ENCODE measurements at regions not wholly inside any gene's neighbourhood (a gene's known extent, or its start where the extent isn't known, plus 50 kb on each side); places are given as distances from the start of the nearest gene placed in this dataset.

GRCh38 chr5:108531367-108532128, 149.7 kb upstream of the FBXL17 start:
- no peak for TF ChIP-seq CTCF (IDR thresholded peaks at IDR 0.05)
- TF ChIP-seq POLR2AphosphoS5 (IDR thresholded peaks at IDR 0.05; ENCODE audit: insufficient read depth in 1 of 2, low read depth in 1 of 2) = no peak
- TF ChIP-seq POLR2A (IDR thresholded peaks at IDR 0.05) = no peak

Measured in vagina (tissue), 2 donors.